DOHH2 (cell line): ENCODE measurements at regions not wholly inside any gene's neighbourhood (a gene's known extent, or its start where the extent isn't known, plus 50 kb on each side); places are given as distances from the start of the nearest gene placed in this dataset.

Source experiments
- CTCF ChIP-seq: fragments of 200-600 bp; sonication (generic); IDR thresholded peaks from one replicate; pipeline ENCODE4 v1.5.1; 2014; ENCODE audit warnings: antibody characterized with exemption, mild to moderate bottlenecking, low read depth, low read length; ENCODE audit not compliant: poor library complexity, severe bottlenecking
- EZH2phosphoT487 ChIP-seq: fragments of 200-600 bp; sonication (generic); IDR thresholded peaks from 2 replicates; pipeline ENCODE4 v1.6.1; 2017; ENCODE audit warnings: borderline replicate concordance, mild to moderate bottlenecking, antibody characterized with exemption, low read length, moderate library complexity, mixed read lengths

- no peak for TF ChIP-seq CTCF
- no peak for TF ChIP-seq EZH2phosphoT487
Observed at GRCh38 chr16:50997679-50998078, 153.4 kb downstream of the SALL1 start.
